Right atrium auricular region (tissue), 2 donors: ENCODE measurements at regions not wholly inside any gene's neighbourhood (a gene's known extent, or its start where the extent isn't known, plus 50 kb on each side); places are given as distances from the start of the nearest gene placed in this dataset.

Experiments
- DNase-seq: peaks from one replicate; pipeline ENCODE4 v3.0.0-alpha.2; 2019; ENCODE audit warnings: low spot score
- H3K27ac ChIP-seq, 2 donors: fragments of 200-600 bp; sonication (generic); 1 replicate in 1 of 2; 2 replicates in 1 of 2; pipeline ENCODE4 v1.5.1; 2016 to 2019
- H3K27me3 ChIP-seq, 2 donors: fragments of 200-600 bp; sonication (generic); one replicate each; pipeline versions ENCODE4 v1.5.1 to v1.6.0; 2017 to 2019
- H3K36me3 ChIP-seq: fragments of 200-600 bp; sonication (generic); one replicate; pipeline ENCODE4 v1.5.1; 2016
- H3K4me1 ChIP-seq, 2 donors: fragments of 200-600 bp; sonication (generic); one replicate each; pipeline versions ENCODE4 v1.5.1 to v1.6.0; 2017 to 2019
- H3K4me3 ChIP-seq, 2 donors: fragments of 200-600 bp; sonication (generic); 1 replicate in 1 of 2; 2 replicates in 1 of 2; pipeline ENCODE4 v1.5.1; 2017 to 2019; ENCODE audit warnings: mild to moderate bottlenecking in 1 of 2, moderate library complexity in 1 of 2
- H3K9me3 ChIP-seq, 2 donors: fragments of 200-600 bp; sonication (generic); one replicate each; pipeline ENCODE4 v1.5.1; 2019
- CTCF ChIP-seq, 2 donors: fragments of 200-600 bp; sonication (generic); IDR thresholded peaks; one replicate each; pipeline ENCODE4 v1.5.1; 2019; ENCODE audit warnings: antibody characterized with exemption in 2 of 2

GRCh38 chr3:34268032-34268709 lies 469.7 kb downstream of the PDCD6IP start:
- no peak for TF ChIP-seq CTCF (IDR thresholded peaks at IDR 0.05)
- H3K36me3 ChIP-seq: no peaks in the 10 kb centered on the region
- H3K4me3 ChIP-seq: no peak overlapping the region
- DNase-seq: no peak
- no peaks in the 10 kb centered on the region for H3K27me3 ChIP-seq
- H3K27ac ChIP-seq: no peak overlapping the region
- H3K4me1 ChIP-seq: peaks cover 0 to 4% of the 10 kb centered on the region in 2 donors
- no peaks in the 10 kb centered on the region for H3K9me3 ChIP-seq

DNA sequence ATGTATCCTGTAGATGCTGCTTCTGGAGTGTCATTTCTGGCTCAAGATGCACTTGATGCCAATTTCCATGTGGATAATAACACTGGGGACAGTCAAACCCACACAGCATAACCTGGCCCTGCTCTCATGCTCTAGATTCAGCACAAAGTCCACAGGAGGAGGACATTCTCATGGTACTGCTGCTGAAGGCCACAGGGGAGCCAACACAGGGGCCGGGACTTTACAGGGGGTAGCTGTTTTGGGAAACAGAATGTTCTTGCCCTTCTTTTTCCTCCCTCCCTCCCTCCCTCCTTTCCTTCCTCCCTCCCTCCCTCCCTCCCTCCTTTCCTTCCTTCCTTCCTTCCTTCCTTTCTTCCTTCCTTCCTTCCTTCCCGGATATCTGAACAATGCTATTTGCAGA lies 477.4 kb downstream of the PDCD6IP start:
- TF ChIP-seq CTCF (IDR thresholded peaks at IDR 0.05): no peak
- no peak for DNase-seq

GRCh38 chr3:34276342-34276741 lies 477.9 kb downstream of the PDCD6IP start:
- Histone ChIP-seq H3K36me3 (no peaks in the 10 kb centered on the region), H3K27me3 (no peaks in the 10 kb centered on the region), H3K4me3 (no peak overlapping the region), H3K27ac (no peak overlapping the region), H3K9me3 (no peaks in the 10 kb centered on the region), H3K4me1 (no peaks in the 10 kb centered on the region)
- DNase-seq: no peak
- no peak for TF ChIP-seq CTCF (IDR thresholded peaks at IDR 0.05)

More for the DNA sequence above, 477.4 kb downstream of the PDCD6IP start:
- Histone ChIP-seq H3K27ac (no peak overlapping the region), H3K9me3 (no peaks in the 10 kb centered on the region), H3K36me3 (no peaks in the 10 kb centered on the region), H3K27me3 (no peaks in the 10 kb centered on the region), H3K4me3 (no peak overlapping the region), H3K4me1 (no peaks in the 10 kb centered on the region)

DNA sequence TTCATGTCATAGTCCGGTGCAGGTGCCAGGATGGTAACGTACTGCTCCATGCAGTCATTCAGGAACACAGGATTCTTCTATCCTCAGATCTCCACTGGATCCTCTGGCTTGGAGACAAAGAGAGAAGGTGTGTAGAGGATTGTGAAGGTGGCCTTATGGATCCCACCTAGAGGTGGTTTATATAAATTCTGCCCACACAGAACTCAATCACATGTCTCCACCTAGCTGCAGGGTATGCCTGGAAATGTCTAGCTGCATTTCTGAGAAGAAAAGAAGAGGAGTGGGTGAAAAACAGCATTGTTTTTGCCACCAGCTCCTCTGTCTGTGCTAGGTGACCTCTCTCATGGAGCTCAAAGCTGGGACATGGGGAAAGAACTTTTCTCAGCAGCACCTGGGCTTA lies 478.7 kb downstream of the PDCD6IP start:
- H3K4me1 ChIP-seq: no peaks in the 10 kb centered on the region
- no peak overlapping the region for H3K27ac ChIP-seq
- DNase-seq: no peak
- no peak overlapping the region for H3K4me3 ChIP-seq
- TF ChIP-seq CTCF (IDR thresholded peaks at IDR 0.05): no peak
- H3K9me3 ChIP-seq: no peaks in the 10 kb centered on the region
- no peaks in the 10 kb centered on the region for H3K27me3 ChIP-seq
- H3K36me3 ChIP-seq: no peaks in the 10 kb centered on the region

GRCh38 chr3:34279901-34280300 lies 481.5 kb downstream of the PDCD6IP start:
- Histone ChIP-seq H3K36me3 (no peaks in the 10 kb centered on the region), H3K27ac (no peak overlapping the region), H3K4me3 (no peak overlapping the region), H3K9me3 (no peaks in the 10 kb centered on the region), H3K27me3 (no peaks in the 10 kb centered on the region), H3K4me1 (no peaks in the 10 kb centered on the region)
- DNase-seq: no peak
- no peak for TF ChIP-seq CTCF (IDR thresholded peaks at IDR 0.05)

GRCh38 chr3:34283751-34284150 lies 485.3 kb downstream of the PDCD6IP start:
- Histone ChIP-seq H3K4me1 (peaks cover 0 to 11% of the 10 kb centered on the region in 2 donors), H3K36me3 (no peaks in the 10 kb centered on the region), H3K9me3 (no peaks in the 10 kb centered on the region), H3K4me3 (no peak overlapping the region), H3K27me3 (no peaks in the 10 kb centered on the region), H3K27ac (no peak overlapping the region)
- DNase-seq: no peak
- no peak for TF ChIP-seq CTCF (IDR thresholded peaks at IDR 0.05)
